ENCODE measurements at regions not wholly inside any gene's neighbourhood (a gene's known extent, or its start where the extent isn't known, plus 50 kb on each side); places are given as distances from the start of the nearest gene placed in this dataset.
"Not testable (repeated sequence)": the region's sequence is repeated elsewhere in the genome, so short reads cannot be mapped to it uniquely, and the experiment has no call there.

DNA sequence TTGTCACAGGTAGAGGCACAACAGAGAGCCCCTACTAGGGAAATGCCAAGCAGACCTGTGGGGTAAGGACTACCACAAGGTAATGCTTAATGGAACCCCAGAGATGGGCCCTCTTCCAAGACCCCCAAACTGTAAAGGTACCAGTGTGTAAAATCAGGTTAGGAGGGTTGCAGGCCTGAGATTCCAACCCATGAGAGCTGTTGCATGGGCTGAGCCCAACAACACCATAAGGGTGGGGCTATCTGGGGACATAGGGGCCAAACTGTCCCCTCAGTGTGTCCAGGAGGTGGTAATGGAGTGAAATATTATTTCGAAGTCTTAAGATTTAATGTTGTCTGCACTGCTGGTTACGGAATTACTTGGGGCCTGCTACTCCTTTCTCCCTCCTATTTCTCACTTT is 620.2 kb downstream of the ETNK1 start:
- no peak for DNase-seq (ENCODE audit: low read depth, low spot score)

DNA sequence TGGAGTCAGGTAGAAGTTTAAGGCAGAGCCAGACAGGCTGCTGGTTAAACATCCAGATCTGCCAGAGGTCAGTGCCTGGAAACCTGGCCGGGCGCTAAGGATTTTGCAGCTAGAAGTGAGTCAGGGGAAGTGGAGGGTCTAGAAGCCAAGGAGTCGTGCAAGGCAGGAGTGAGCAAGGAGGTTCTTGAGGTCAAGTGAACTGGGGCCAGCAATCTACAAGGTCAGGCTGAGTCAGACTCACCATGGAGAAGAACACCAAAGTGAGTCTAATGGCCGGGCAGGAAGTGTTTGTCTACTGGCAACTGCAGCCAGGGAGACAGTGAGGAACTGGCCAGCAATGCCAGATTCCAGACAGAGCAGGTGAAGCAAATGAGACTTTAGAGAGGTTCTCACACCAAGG is 628.2 kb downstream of the ETNK1 start:
- DNase-seq (ENCODE audit: low read depth, low spot score), result no peak

DNA sequence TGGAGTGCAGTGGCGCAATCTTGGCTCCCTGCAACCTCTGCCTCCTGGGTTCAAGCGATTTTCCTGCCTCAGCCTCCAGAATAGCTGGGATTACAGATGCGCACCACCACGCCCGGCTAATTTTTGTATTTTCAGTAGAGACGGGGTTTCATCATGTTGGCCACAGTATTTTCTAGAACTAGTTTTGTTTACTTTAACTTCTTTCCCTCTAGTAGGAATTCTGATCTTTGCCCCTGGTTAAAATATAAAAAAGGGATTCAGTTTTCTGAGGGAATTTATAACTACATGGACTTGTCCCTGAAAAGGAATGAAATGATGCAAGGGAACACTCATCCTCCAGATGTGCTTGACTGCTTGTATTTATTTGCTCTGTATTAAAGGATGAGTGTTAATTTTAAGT is 628.9 kb downstream of the ETNK1 start:
- not testable (repeated sequence) for DNase-seq (ENCODE audit: low read depth, low spot score)

DNA sequence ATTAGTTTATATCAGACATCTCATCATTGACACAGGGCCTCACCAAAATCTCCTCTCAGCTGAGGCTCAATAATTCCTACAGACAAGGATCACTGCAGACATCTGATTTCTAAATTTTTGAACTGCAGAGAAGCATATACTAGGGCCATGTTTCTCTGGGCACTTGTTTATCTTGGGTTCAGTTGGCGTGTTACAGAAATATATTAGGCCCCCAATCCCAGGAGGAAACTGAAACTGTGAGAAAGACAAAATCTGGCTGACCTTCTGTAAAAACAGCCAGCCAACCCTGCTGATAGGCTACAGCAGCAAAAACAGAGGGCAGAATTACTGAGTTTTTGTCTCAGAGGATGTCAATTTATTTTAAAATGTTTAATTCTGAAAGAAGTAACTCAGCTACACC is 634.6 kb downstream of the ETNK1 start:
- no peak for DNase-seq (ENCODE audit: low read depth, low spot score)

DNA sequence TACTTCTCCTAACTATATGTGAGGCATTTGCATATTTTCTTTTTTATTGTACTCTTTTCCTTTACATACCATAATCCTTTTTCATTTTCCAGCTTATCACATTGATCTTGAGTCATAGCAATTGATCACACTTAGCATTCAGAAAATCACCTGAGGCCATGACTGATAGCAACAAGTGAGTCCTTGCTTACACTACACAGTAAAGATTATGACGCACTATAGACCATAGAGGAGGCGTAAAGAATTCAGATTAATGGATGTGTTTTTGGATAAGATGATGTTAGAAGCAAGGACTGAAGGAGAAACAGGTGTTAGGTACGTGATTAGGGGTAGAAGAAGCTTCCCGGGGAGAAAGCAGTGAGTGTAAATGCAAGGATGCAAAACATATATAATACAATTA is 637.7 kb downstream of the ETNK1 start:
- no peak for DNase-seq (ENCODE audit: low read depth, low spot score)

DNA sequence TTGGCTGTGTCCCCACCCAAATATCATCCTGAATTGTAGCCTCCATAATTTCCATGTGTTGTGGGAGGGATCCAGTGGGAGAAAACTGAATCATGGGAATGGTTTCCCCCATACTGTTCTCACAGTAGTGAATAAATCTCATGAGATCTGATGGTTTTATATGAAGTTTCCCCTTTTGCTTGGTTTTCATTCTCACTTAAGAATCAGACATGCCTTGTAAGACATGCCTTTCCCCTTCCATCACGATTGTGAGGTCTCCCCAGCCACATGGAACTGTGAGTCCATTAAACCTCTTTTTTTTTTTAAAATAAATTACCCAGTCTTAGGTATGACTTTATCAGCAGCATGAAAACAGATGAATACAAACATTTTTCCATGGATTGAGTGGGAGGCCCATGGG is 652.9 kb downstream of the ETNK1 start:
- DNase-seq (ENCODE audit: low read depth, low spot score), result no peak

DNA sequence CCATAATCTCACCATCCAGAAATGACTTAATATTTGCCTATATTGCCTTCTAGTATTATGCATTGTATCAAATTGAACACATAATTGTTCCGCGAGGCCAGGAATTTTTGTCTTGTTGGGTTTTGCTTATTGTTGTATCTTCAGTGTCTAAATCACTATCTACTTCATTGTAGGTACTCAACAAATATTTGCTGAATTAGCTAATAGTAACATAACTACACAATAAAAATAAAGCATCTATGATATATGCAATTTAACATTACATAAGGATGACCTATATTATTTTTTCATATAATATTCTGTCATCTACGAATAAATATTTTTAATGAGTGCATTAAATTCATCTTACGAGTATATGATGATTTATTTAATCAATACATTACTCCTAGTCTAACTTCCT is 656.3 kb downstream of the ETNK1 start:
- DNase-seq (ENCODE audit: low read depth, low spot score), result no peak

DNA sequence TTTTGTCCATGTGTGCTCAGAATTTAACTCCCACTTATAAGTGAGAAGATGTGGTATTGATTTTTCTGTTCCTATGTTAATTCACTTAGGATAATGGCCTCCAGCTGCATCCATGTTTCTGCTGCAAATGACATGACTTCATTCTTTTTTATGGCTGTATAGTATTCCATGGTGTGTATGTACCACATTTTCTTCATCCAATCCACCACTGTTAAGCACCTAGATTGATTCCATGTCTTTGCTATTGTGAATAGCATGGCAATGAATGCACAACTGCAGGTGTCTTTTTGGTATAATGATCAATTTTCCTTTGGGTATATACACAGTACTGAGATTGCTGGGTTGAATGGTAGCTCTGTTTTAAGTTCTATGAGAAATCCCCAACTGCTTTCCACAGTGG is 657.7 kb downstream of the ETNK1 start:
- DNase-seq (ENCODE audit: low read depth, low spot score), result no peak

DNA sequence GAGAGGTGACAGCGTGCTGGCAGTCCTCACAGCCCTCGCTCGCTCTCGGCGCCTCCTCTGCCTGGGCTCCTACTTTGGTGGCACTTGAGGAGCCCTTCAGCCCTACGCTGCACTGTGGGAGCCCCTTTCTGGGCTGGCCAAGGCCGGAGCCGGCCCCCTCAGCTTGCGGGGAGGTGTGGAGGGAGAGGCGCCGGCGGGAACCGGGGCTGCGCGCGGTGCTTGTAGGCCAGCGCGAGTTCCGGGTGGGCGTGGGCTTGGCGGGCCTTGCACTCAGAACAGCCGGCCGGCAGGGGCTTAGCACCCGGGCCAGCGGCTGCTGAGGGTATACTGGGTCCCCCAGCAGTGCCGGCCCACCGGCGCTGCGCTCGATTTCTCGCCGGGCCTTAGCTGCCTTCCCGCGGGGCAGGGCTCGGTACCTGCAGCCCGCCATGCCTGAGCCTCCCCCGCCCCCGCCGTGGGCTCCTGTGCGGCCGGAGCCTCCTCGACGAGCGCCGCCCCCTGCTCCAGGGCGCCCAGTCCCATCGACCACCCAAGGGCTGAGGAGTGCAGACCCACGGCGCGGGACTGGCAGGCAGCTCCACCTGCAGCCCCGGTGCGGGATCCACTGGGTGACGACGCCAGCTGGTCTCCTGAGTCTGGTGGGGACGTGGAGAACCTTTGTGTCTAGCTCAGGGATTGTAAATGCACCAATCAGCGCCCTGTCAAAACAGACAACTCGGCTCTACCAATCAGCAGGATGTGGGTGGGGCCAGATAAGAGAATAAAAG is 661.0 kb downstream of the ETNK1 start:
- not testable (repeated sequence) for DNase-seq (ENCODE audit: low read depth, low spot score)

DNA sequence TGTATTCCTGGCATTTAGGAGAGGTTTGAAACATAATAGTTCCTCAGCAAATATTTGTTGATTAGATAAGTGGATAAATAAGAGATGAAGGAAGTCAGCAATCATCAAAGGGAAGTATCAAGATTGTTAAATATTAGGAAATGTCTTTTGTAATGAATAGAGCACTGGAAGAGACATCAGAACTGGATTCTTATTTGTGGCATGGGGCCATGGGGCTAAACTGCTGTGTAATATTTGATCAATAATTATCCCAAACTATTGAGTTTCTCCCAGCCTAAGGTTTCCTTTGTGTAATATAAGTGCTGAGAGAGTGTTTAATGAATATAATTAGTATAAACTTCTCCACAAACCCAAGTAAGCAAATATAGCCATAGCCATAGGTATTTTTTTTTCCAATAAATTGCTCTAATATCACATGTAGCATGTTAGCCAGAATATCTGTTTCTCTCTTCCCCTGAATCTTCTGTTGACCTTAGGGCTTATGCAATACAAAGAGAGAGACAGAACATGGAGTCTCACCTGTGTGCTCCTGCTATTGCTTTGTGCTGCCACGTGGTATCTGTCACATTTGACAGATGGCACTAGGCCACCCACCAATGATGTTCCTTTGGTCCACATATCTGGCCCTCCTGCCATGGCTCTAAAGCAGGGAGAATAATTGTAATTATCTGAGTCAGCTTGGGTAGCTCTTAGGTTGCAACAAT is 658.7 kb downstream of the SOX5 start:
- no peak for DNase-seq (ENCODE audit: low read depth, low spot score)

DNA sequence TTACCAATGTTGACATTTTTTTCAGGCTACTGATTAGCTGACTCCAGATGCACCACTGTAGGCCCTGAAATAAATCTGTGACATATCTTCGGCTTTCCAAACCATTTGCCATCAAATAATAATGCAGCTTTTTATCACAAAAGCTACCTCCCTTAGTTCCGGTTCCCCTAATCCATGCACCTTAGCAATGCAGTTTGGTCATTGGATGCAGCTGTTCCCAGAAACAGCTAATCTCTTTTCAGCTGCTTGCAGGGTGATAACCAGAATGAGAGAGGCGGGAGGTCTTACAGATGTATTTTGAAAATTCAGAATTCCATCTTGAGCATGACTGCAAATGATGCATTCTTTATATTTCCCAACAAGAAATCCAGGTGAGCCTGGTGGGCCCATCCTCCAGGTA is 646.2 kb downstream of the SOX5 start:
- no peak for DNase-seq (ENCODE audit: low read depth, low spot score)

DNA sequence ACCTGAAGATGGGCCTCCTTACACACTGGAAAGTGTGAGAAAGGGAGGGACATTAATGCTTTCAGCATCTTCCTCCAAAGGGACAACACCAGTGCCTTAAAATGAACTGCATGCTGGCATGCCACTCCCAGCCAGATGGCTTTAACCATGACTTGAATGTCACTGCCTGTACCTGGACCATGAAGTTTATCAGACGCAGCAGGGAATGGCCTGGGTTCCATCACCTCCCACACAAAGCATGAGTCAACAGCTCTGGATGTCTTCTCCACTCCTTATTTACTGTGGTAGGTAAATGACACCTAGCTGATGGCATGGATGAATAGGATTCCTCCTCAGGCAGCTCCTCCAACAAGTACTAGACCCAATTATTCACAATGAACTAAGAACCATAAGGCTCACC is 645.6 kb downstream of the SOX5 start:
- no peak for DNase-seq (ENCODE audit: low read depth, low spot score)

DNA sequence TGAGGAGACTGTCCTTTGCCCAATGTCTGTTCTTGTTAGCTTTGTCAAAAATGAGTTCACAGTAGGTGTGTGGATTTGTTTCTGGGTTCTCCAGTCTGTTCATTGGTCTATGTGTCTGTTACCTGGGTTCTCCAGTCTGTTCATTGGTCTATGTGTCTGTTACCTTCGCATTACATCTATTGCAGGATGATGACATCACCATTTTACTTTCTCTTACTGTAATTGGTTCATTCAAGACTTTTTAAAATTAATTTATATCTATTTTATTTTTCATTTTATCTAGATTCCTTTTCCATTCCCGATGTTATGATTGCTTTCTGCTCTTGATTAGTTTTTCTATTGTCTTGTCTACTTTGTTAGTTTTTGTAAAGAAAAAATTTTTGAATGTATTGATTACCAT is 615.5 kb downstream of the SOX5 start:
- DNase-seq (ENCODE audit: low read depth, low spot score), result no peak

DNA sequence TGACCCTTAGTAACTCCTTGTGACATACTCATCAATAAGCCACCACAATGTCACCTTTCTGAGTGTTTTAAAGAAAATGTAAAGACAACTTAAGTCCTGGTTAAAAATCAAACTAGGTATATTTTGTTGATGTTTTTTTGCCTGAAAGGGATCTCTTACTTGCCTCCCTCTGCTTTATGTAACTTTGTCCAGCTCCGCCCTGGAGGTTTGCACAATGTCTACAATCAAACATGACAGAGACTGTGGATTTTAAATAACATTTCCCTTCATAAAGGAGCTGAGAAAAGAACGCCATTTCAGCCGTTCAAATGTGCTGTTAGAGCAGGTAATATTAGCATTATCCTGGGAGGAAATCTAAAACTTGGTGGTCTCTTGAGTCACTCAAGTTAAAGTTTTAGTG is 613.9 kb downstream of the SOX5 start:
- DNase-seq (ENCODE audit: low read depth, low spot score), result no peak

DNA sequence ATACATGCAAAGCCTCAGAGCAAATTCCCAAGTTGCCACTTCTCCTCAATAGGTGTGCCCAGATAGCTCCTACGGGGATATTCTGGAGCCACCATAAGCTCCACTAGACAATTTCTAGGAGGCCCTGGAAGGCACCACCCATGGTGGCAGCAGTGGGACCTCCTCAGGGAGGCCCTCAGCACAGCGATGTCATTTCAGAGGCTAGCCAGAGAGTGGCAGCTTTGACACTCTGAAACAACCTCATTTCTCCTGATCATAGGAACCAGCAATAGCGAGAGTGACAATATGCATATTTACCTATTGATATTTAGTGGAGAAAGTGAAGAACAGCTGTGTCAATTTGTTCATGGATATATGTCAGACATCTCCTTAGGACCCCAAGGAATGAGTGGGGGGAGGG is 612.3 kb downstream of the SOX5 start:
- no peak for DNase-seq (ENCODE audit: low read depth, low spot score)

DNA sequence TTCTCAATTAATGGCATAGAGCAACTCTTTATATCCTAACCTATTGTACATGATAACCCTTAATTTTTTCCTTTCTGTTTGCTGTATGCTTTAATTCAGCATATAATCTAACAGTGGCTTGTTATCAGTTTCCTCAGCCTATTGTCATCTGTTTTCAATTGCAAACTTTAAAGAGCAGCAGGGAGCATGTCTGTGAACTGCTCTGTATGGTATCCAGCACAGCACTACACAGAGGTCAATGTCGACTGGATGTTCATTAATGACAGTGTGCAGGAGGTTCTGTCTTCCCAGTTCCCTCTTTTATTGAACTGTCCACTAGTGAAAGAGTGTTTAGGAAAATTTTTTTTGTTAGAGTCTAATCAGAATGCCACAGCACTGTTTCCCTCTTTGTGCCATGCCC is 609.1 kb downstream of the SOX5 start:
- no peak for DNase-seq (ENCODE audit: low read depth, low spot score)

DNA sequence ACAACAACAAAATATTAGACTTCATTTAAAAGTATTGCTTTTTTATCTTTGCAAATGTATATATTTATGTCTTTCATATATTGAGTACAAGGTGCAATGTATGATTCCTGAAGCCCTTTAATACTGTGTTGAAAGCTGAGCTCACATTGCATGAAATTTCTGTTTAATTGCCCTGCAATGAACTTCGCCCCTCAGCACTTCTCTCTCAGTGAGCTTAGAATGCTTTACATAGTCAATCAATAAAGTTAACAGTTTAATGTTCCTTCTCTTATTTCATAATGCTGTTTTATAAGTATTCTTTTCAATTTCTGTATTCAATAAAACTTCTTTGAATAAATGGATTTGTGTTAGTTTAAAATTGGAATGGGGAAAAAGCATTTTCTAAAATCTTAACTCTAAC is 607.1 kb downstream of the SOX5 start:
- no peak for DNase-seq (ENCODE audit: low read depth, low spot score)

DNA sequence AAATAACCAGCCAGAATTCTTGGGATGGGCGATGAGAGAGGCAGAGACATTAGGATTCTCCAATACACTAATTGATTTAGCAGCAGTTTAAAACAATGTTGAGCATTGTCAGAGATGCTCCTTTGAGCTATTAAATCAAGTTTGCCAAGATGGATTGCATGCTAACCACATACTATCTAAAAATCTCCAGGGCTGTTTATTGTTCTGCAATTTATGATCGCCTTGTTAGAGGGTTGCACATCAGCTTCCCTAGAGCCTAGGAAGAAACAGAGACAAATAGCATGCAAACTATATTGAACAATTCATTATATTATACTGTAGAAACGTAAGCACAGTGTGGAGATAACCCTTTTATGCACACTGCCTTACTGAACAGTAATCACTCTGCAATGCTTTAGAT is 599.9 kb downstream of the SOX5 start:
- DNase-seq (ENCODE audit: low read depth, low spot score), result no peak

DNA sequence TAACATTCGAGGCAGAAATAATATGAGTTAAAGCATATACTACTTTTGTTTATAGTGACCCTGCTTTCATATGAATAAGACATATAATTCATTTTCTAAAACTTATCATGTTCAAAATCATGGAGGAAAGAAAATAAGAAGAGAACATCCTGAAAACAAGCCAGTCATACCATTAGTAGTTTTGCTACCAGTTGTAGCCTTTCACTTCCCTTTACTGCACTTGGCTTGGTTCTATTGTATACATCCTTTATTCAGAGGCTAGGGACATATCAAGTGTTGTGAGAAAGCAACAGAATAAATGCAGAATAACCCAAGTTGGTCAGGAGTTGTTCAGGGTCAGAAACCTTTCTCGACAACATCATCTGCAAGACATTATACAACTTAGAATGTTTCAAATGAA is 598.7 kb downstream of the SOX5 start:
- no peak for DNase-seq (ENCODE audit: low read depth, low spot score)

DNA sequence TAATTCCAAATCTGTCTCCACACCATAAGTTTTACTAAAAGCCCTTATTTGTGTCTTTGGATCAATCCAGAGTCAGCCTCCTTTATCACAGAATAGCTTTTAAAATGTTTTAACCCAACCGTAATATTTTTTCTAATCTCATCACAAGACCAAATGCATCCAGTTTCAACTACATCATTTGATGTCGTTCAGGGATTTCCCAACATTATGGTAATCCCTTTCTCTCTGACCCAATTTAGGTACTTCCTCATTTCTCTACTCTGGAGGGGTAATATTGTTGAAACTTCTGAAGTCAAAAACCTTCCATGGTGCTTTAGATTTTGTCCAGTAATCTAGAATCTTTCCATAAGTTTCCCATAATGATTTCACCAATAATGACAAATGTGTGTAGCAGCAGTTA is 596.8 kb downstream of the SOX5 start:
- DNase-seq (ENCODE audit: low read depth, low spot score), result no peak

DNA sequence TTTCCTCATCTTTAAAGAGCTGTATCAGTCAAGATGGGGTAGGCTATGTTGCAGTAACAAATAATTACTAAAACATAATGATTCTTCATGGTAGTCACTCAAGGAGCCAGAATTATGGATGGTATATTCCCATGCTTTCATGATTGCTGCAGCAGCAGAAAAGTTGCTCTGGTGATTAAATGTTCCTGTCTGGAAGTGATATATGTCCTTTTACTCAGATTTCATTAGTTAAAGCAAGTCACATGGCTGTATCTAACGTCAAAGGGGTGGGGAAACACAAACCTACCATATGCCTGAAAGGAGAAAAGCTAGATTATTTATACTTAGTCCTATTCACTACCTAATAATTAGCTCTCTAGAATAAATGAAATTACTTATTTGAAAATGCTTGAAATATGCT is 594.7 kb downstream of the SOX5 start:
- DNase-seq (ENCODE audit: low read depth, low spot score), result no peak

DNA sequence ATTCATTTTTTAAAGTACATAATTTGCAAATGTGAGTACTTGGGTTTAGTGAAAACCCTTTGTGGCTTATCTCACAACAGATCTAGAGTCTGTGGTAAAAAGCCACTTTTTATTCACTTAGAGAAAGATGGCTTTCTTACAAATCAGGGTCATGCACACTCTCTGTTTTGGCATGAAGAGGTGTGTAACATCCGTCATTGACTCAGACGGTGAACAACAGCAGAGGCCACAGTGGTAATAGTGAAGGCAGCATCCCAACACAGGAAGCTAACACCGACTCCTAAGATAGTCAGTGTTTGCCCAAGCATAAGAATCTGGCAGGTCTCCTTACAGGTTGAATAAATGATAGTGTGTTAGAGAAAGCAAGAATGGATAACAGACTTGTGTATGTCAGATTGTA is 593.0 kb downstream of the SOX5 start:
- DNase-seq (ENCODE audit: low read depth, low spot score), result no peak

DNA sequence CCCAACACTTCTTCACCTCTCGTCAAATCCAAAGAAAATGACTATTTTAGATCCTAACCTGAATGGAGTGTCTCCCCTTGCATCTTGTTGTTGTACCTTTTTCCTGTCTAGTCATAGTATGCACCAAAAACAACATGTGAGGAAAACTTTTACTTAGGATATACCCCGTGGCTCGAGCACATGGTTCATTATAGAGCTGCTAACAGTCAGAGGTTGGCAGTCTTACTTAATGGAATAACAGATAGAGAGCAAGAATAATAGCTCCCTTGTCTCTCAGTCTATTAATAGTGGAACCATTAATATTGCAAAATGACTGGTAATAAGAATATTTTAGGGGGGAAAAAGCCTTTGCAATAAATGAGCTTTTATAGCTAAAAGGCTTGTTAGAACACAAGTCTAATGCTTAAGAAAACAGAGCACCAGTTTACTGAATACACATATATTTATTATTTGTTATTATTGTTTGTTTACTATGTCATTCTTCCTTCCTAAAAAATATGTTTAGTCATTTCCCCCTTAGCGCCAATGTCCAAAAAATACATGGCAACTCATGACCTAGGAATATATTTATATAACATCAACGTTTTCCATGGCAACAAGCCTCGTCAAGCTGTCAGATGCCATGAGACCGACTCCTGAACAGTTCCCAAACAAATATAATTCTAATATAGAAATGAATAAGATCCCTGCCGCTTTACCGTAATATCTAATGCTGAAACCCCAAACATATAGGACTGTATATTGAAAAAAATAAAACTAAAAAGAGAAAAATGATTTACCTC is 592.4 kb downstream of the SOX5 start:
- no peak for DNase-seq (ENCODE audit: low read depth, low spot score)
